Gastroesophageal sphincter (tissue), 4 donors: ENCODE measurements at regions not wholly inside any gene's neighbourhood (a gene's known extent, or its start where the extent isn't known, plus 50 kb on each side); places are given as distances from the start of the nearest gene placed in this dataset.

ENCODE experiments used
- ATAC-seq: fragments of 150-250 bp; one replicate; pipeline ENCODE4 v1.9.1; 2016; ENCODE audit warnings: mild to moderate bottlenecking, moderate library complexity
- H3K27ac ChIP-seq, 4 donors: fragments of 200-600 bp; sonication (generic) in 3 of 4; 1 replicate in 3 of 4; 2 replicates in 1 of 4; pipeline ENCODE4 v1.5.1; 2016 to 2019
- H3K27me3 ChIP-seq: fragments of 200-600 bp; sonication (generic); one replicate; pipeline ENCODE4 v1.5.1; 2019
- H3K36me3 ChIP-seq, 2 donors: fragments of 200-600 bp; sonication (generic); one replicate each; pipeline ENCODE4 v1.5.1; 2019; ENCODE audit warnings: control low read depth in 1 of 2
- H3K4me1 ChIP-seq, 3 donors: fragments of 200-600 bp; sonication (generic); 1 replicate in 2 of 3; 2 replicates in 1 of 3; pipeline ENCODE4 v1.5.1; 2016 to 2019; ENCODE audit warnings: control low read depth in 2 of 3
- H3K4me3 ChIP-seq, 2 donors: fragments of 200-600 bp; sonication (generic); one replicate each; pipeline ENCODE4 v1.5.1; 2019; ENCODE audit warnings: mild to moderate bottlenecking in 1 of 2, moderate library complexity in 1 of 2
- H3K9me3 ChIP-seq, 3 donors: fragments of 200-600 bp; sonication (generic); one replicate each; pipeline ENCODE4 v1.5.1; 2017 to 2019; ENCODE audit warnings: control low read depth in 2 of 3
- EP300 ChIP-seq: sonication (generic); formaldehyde crosslinking; IDR thresholded peaks from one replicate; pipeline ENCODE4 v1.6.1; 2017; ENCODE audit warnings: antibody characterized with exemption, mild to moderate bottlenecking
- POLR2A ChIP-seq, 2 donors: fragments of 450-650 bp; IDR thresholded peaks; one replicate each; pipeline ENCODE4 v1.6.1; 2017; ENCODE audit warnings: antibody characterized with exemption in 2 of 2, mild to moderate bottlenecking in 2 of 2, moderate library complexity in 1 of 2
- POLR2AphosphoS5 ChIP-seq: sonication (generic); formaldehyde crosslinking; IDR thresholded peaks from one replicate; pipeline ENCODE4 v1.6.1; 2017; ENCODE audit warnings: antibody characterized with exemption
- WGBS, 2 donors: methylation state at CpG; one replicate each; pipeline ENCODE4 v1.1.5; 2018; ENCODE audit warnings: low coverage in 1 of 2; 5-methylcytosine and 5-hydroxymethylcytosine counted together
- TF ChIP-seq, protein P1 (sequence below), 4 experiments: fragments of 200-600 bp in 2 of 4; fragments of 450-650 bp in 2 of 4; sonication (generic) in 1 of 4; IDR thresholded peaks; one replicate each; pipeline ENCODE4 v1.5.1; 2017 to 2019; ENCODE audit warnings: antibody characterized with exemption in 4 of 4, mild to moderate bottlenecking in 2 of 4, moderate library complexity in 2 of 4

- H3K27ac ChIP-seq: no peak overlapping the region
- no peak overlapping the region for H3K4me3 ChIP-seq
- no peaks in the 10 kb centered on the region for H3K9me3 ChIP-seq
- WGBS, 2 donors: 100% methylated on average over 2 of the region's 10 CpGs
- peaks cover 5 to 53% (median 19%) of the 10 kb centered on the region in 3 donors for H3K4me1 ChIP-seq
- TF ChIP-seq POLR2A (IDR thresholded peaks at IDR 0.05) (no peak), EP300 (no peak), POLR2AphosphoS5 (no peak)
- TF ChIP-seq, protein P1, sequence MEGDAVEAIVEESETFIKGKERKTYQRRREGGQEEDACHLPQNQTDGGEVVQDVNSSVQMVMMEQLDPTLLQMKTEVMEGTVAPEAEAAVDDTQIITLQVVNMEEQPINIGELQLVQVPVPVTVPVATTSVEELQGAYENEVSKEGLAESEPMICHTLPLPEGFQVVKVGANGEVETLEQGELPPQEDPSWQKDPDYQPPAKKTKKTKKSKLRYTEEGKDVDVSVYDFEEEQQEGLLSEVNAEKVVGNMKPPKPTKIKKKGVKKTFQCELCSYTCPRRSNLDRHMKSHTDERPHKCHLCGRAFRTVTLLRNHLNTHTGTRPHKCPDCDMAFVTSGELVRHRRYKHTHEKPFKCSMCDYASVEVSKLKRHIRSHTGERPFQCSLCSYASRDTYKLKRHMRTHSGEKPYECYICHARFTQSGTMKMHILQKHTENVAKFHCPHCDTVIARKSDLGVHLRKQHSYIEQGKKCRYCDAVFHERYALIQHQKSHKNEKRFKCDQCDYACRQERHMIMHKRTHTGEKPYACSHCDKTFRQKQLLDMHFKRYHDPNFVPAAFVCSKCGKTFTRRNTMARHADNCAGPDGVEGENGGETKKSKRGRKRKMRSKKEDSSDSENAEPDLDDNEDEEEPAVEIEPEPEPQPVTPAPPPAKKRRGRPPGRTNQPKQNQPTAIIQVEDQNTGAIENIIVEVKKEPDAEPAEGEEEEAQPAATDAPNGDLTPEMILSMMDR (IDR thresholded peaks at IDR 0.05): no peak
- ATAC-seq: no peak
- no peaks in the 10 kb centered on the region for H3K27me3 ChIP-seq
- H3K36me3 ChIP-seq: no peaks in the 10 kb centered on the region
Measured at GRCh38 chr15:70197318-70197944, 99.7 kb upstream of the TLE3 start.

DNA sequence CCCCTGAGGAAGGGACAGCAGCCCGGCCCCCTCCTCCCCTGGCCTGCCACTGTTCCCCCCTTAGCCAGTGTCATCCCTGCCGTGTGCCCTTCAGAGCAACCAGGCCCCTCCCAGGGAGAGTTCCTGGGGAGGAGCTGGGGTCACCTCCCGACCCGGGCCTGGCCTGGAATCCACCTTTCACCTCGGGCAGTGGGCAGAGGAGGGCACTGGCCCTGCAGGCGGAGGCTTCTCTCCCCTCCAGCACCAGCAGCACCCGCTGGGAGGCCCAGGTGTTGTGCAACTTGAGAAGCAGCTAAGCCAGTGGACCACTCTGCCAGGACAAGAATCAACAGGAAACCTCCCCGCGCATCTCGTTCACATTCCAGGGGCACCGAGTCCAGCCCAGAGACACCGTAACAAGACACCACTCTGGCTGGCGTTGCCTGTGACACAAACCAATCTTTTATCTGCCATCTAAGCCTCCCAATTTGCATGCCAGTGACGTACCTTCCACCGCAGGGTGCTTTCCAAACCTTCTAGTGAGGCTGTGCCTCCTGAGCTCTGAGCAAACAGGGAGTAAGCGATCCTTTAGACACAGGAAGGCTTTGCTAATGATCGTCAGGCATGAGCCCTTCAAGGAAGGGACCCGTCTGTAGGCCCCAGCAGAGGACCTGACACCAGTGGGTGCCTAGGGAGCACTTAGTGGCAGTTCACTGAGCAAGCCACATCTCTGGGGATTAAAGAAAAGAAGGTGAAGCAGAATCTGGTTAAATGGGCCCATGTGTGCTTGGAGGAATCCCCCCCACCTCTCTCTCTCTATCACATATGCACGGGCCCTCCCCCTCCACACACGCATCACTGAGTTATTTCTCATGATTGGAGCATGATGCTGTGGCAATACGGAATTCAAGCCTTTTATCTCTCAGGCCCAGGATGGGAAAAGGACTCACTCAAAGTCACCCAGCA lies 98.9 kb upstream of the TLE3 start:
- Histone ChIP-seq H3K4me1 (peaks cover 5 to 53% (median 19%) of the 10 kb centered on the region in 3 donors), H3K9me3 (peaks cover 0 to 6% (median 0%) of the 10 kb centered on the region in 3 donors), H3K27ac (peak overlapping the region in 3 of 4 donors; percentile 57 to 76 (median 72)), H3K27me3 (no peaks in the 10 kb centered on the region), H3K36me3 (no peaks in the 10 kb centered on the region), H3K4me3 (no peak overlapping the region)
- 71 to 90% methylated on average over 4 of the region's 21 CpGs for WGBS, 2 donors
- ATAC-seq: peak; percentile 20
- no peak for TF ChIP-seq POLR2A (IDR thresholded peaks at IDR 0.05)
- TF ChIP-seq POLR2AphosphoS5: no peak
- TF ChIP-seq, protein P1 (IDR thresholded peaks at IDR 0.05): no peak
- no peak for TF ChIP-seq EP300

DNA sequence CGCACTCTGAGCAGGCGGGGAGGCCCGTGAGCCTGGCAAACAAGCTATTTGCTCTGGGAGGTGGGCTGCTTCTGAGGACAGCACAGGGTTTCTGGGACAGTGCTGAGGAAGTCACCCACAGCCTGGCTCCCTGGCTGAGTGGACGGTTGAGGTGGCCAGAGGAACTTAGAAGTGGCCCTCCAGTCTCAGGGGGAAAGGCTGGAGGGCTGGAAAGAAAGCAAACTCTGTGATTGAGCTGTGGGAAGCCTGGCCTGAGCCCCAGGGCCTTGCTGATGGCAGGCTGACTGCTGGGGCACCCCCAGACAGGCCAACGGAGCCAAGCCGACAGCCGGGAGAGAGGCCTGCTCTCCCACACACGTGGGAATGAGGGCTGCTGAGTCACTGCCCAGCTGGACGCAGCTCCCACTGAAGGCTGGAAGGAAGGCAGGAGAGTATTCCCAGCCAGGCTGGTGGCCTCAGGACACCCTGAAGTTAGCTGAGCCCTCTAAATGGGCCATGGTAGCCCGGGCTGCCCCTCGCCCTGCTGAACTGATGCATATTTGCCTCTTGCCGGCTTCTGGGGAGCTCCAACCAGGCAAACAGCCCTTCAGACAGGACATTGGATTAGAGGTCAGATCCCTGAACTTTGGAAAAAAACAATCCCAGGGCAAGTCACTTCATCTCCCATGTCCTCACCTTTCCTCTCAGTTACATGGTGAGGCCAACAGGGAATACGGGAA lies 98.0 kb upstream of the TLE3 start:
- peak; percentile 93 for ATAC-seq
- Histone ChIP-seq H3K4me1 (peaks cover 5 to 46% (median 19%) of the 10 kb centered on the region in 3 donors), H3K27me3 (no peaks in the 10 kb centered on the region), H3K4me3 (no peak overlapping the region), H3K9me3 (peaks cover 0 to 11% (median 0%) of the 10 kb centered on the region in 3 donors), H3K36me3 (no peaks in the 10 kb centered on the region), H3K27ac (peak overlapping the region in 3 of 4 donors; percentile 57 to 76 (median 72))
- WGBS, 2 donors: 0% methylated on average over 1 of the region's 13 CpGs; no CpG with 5 or more reads in 1 of the 2 donors
- TF ChIP-seq POLR2A (IDR thresholded peaks at IDR 0.05): no peak
- TF ChIP-seq, protein P1 (IDR thresholded peaks at IDR 0.05): no peak
- peak; percentile 66 for TF ChIP-seq POLR2AphosphoS5
- TF ChIP-seq EP300: no peak

- TF ChIP-seq, protein P1 (IDR thresholded peaks at IDR 0.05): no peak
- TF ChIP-seq EP300 (no peak), POLR2AphosphoS5 (no peak), POLR2A (IDR thresholded peaks at IDR 0.05) (no peak)
- 81 to 88% methylated on average over 3 to 4 of the region's 7 CpGs for WGBS, 2 donors
- peaks cover 5 to 40% (median 15%) of the 10 kb centered on the region in 3 donors for H3K4me1 ChIP-seq
- peaks cover 0 to 11% (median 0%) of the 10 kb centered on the region in 3 donors for H3K9me3 ChIP-seq
- H3K27me3 ChIP-seq: no peaks in the 10 kb centered on the region
- H3K36me3 ChIP-seq: no peaks in the 10 kb centered on the region
- ATAC-seq: no peak
- H3K27ac ChIP-seq: peak overlapping the region in 3 of 4 donors; percentile 57 to 76 (median 72)
- H3K4me3 ChIP-seq: no peak overlapping the region
Measured at GRCh38 chr15:70195171-70195570, 97.5 kb upstream of the TLE3 start.
